ENCODE measurements at regions not wholly inside any gene's neighbourhood (a gene's known extent, or its start where the extent isn't known, plus 50 kb on each side); places are given as distances from the start of the nearest gene placed in this dataset.

- Histone ChIP-seq H4K5ac (ENCODE audit: insufficient read length, low read depth, low read length) (no peak overlapping the region), H3K4me2 (ENCODE audit: insufficient read depth, insufficient read length, low read length) (no peak overlapping the region), H3K9me3 (ENCODE audit: control insufficient read depth, low read depth, low read length) (no peaks in the 10 kb centered on the region), H3K4me1 (ENCODE audit: insufficient read depth, low read length) (no peaks in the 10 kb centered on the region), H2BK15ac (ENCODE audit: low read depth, low read length) (no peak overlapping the region), H3K27ac (ENCODE audit: insufficient read length, low read depth, low read length) (no peak overlapping the region), H2BK5ac (ENCODE audit: insufficient read length, low read length) (no peak overlapping the region), H4K20me1 (ENCODE audit: control insufficient read depth, insufficient read depth, insufficient read length) (no peaks in the 10 kb centered on the region), H3K23ac (ENCODE audit: insufficient read length, low read depth, low read length) (no peak overlapping the region), H3K9ac (ENCODE audit: extremely low read depth, insufficient read length, low read length) (no peak overlapping the region), H3K56ac (ENCODE audit: insufficient read length, low read depth, low read length) (no peak overlapping the region), H2BK120ac (ENCODE audit: low read depth, low read length, poor library complexity, severe bottlenecking) (no peak overlapping the region), H4K91ac (ENCODE audit: insufficient read length, low read depth, low read length) (no peak overlapping the region), H2BK12ac (ENCODE audit: insufficient read length, low read depth, low read length) (no peak overlapping the region), H3K27me3 (ENCODE audit: insufficient read depth, low read length) (no peaks in the 10 kb centered on the region), H3T11ph (ENCODE audit: low read length) (no peak overlapping the region), H2BK20ac (ENCODE audit: low read depth, low read length, poor library complexity, severe bottlenecking) (no peak overlapping the region), H3K4ac (ENCODE audit: low read depth, low read length) (no peak overlapping the region), H3K79me1 (ENCODE audit: insufficient read depth, low read depth, low read length, poor library complexity, severe bottlenecking) (no peaks in the 10 kb centered on the region), H2AK5ac (ENCODE audit: insufficient read length, low read length) (no peak overlapping the region), H4K8ac (replicated peaks; ENCODE audit: insufficient read length, low read depth, low read length) (no peak overlapping the region), H2AFZ (ENCODE audit: low read length) (no peak overlapping the region), H3K14ac (ENCODE audit: insufficient read depth, low read length) (no peak overlapping the region), H3K79me2 (ENCODE audit: insufficient read depth, low read length) (no peaks in the 10 kb centered on the region), H3K18ac (ENCODE audit: insufficient read length, low read depth, low read length) (no peak overlapping the region), H3K23me2 (ENCODE audit: insufficient read length, low read depth, low read length, poor library complexity, severe bottlenecking) (no peaks in the 10 kb centered on the region)
- no peak for TF ChIP-seq CTCF (conservative IDR thresholded peaks at IDR 0.05)
- Mint-ChIP-seq H3K27me3 (ENCODE audit: low read depth) (no peaks in the 10 kb centered on the region), H3K4me3 (no peak overlapping the region), H3K9me3 (no peaks in the 10 kb centered on the region), H3K27ac (0 out of 7 replicates have a peak overlapping the region, but pooled peaks of 1 of the 3 experiments have one; percentile 3), H3K4me1 (no peaks in the 10 kb centered on the region), H3K36me3 (ENCODE audit: insufficient read depth in 1 of 3, low read depth in 3 of 3) (peaks cover 0 to 6% (median 2%) of the 10 kb centered on the region in 3 experiments; a peak in 2 of 7 replicates)
- no peak for DNase-seq
- WGBS (ENCODE audit: extremely low coverage, insufficient read length, low lambda C conversion rate), result no CpG with 5 or more reads among the region's 9 CpGs
Observed at GRCh38 chr18:23341383-23341782, 111.7 kb upstream of the RIOK3 start.
